ENCODE measurements at regions not wholly inside any gene's neighbourhood (a gene's known extent, or its start where the extent isn't known, plus 50 kb on each side); places are given as distances from the start of the nearest gene placed in this dataset.

GRCh38 chr6:114520976-114521375 lies 178.2 kb upstream of the HS3ST5 start:
- Histone ChIP-seq H3K27ac (no peak overlapping the region), H3K36me3 (ENCODE audit: insufficient read depth, low read length) (no peaks in the 10 kb centered on the region), H3K9ac (ENCODE audit: insufficient read length) (no peak overlapping the region), H3K4me3 (no peak overlapping the region), H3K9me3 (ENCODE audit: low read depth, low read length) (no peaks in the 10 kb centered on the region)
- no peak for DNase-seq (ENCODE audit: low read depth, low spot score)
- TF ChIP-seq POLR2AphosphoS5 (IDR thresholded peaks at IDR 0.05; ENCODE audit: borderline replicate concordance, low read depth, low read length) (no peak), EZH2 (IDR thresholded peaks at IDR 0.05) (no peak), FOXP2 (optimal IDR thresholded peaks at IDR 0.05; ENCODE audit: control extremely low read depth, extremely low read length, insufficient read depth) (no peak)

DNA sequence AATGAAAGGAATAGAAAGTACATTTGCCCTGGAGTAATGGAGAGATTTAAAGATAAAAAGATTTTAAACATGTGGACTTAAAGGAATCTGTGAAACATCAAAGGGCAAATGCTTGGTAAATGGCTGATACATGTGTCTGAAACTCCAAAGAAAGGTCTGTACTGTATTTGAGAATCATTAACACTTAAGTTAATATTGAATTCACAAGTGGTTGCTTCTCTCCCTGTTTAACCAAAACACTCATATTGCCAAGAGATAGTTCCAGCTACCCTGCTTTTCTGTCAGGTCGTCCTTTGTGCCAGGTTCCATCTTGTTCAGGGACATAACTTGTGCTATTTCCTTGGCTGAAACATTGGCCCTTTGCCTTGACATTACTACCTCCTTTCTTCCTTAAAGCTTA lies 171.3 kb upstream of the HS3ST5 start:
- no peak for TF ChIP-seq POLR2AphosphoS5 (IDR thresholded peaks at IDR 0.05; ENCODE audit: borderline replicate concordance, low read depth, low read length)
- no peak for TF ChIP-seq EZH2 (IDR thresholded peaks at IDR 0.05)
- TF ChIP-seq FOXP2 (optimal IDR thresholded peaks at IDR 0.05; ENCODE audit: control extremely low read depth, extremely low read length, insufficient read depth): no peak
- DNase-seq (ENCODE audit: low read depth, low spot score): no peak
- H3K27ac ChIP-seq: no peak overlapping the region

GRCh38 chr6:114471450-114471849 lies 128.6 kb upstream of the HS3ST5 start:
- Histone ChIP-seq H3K9ac (ENCODE audit: insufficient read length) (no peak overlapping the region), H3K27ac (no peak overlapping the region), H3K4me3 (no peak overlapping the region), H3K36me3 (ENCODE audit: insufficient read depth, low read length) (no peaks in the 10 kb centered on the region), H3K9me3 (ENCODE audit: low read depth, low read length) (no peaks in the 10 kb centered on the region)
- TF ChIP-seq EZH2 (IDR thresholded peaks at IDR 0.05) (no peak), FOXP2 (optimal IDR thresholded peaks at IDR 0.05; ENCODE audit: control extremely low read depth, extremely low read length, insufficient read depth) (no peak), POLR2AphosphoS5 (IDR thresholded peaks at IDR 0.05; ENCODE audit: borderline replicate concordance, low read depth, low read length) (no peak)
- DNase-seq (ENCODE audit: low read depth, low spot score): no peak

More for the DNA sequence above, 171.3 kb upstream of the HS3ST5 start:
- no peak overlapping the region for H3K4me3 ChIP-seq
- no peak overlapping the region for H3K9ac ChIP-seq (ENCODE audit: insufficient read length)
- no peaks in the 10 kb centered on the region for H3K36me3 ChIP-seq (ENCODE audit: insufficient read depth, low read length)
- H3K9me3 ChIP-seq (ENCODE audit: low read depth, low read length): no peaks in the 10 kb centered on the region

DNA sequence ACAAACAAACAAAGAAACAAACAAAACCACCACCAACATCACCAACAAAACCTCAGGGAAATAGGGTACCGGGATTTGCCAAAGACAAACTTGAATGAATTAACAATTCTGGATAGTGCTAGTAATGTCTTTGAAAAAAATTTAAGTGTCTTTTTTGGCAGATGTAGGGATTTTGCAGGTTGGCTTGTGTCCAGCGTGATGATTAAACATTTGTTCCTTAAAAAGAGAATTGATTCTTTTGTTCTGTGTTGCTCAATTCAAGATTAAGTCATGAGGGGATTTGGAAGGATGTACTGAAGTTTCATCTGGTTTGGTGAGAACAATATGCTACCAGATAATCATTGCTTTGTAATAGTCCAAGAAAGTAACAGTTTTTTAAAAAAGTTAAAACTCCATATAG lies 125.1 kb upstream of the HS3ST5 start:
- no peak for DNase-seq (ENCODE audit: low read depth, low spot score)
- H3K9ac ChIP-seq (ENCODE audit: insufficient read length): no peak overlapping the region
- H3K9me3 ChIP-seq (ENCODE audit: low read depth, low read length): no peaks in the 10 kb centered on the region

GRCh38 chr6:114465511-114465910 lies 122.7 kb upstream of the HS3ST5 start:
- Histone ChIP-seq H3K9me3 (ENCODE audit: low read depth, low read length) (no peaks in the 10 kb centered on the region), H3K27ac (no peak overlapping the region), H3K4me3 (no peak overlapping the region), H3K36me3 (ENCODE audit: insufficient read depth, low read length) (no peaks in the 10 kb centered on the region), H3K9ac (ENCODE audit: insufficient read length) (no peak overlapping the region)
- no peak for DNase-seq (ENCODE audit: low read depth, low spot score)
- TF ChIP-seq FOXP2 (optimal IDR thresholded peaks at IDR 0.05; ENCODE audit: control extremely low read depth, extremely low read length, insufficient read depth) (no peak), EZH2 (IDR thresholded peaks at IDR 0.05) (no peak), POLR2AphosphoS5 (IDR thresholded peaks at IDR 0.05; ENCODE audit: borderline replicate concordance, low read depth, low read length) (no peak)

More for the DNA sequence above, 125.1 kb upstream of the HS3ST5 start:
- no peak overlapping the region for H3K4me3 ChIP-seq
- no peak for TF ChIP-seq EZH2 (IDR thresholded peaks at IDR 0.05)
- no peak for TF ChIP-seq FOXP2 (optimal IDR thresholded peaks at IDR 0.05; ENCODE audit: control extremely low read depth, extremely low read length, insufficient read depth)
- no peak for TF ChIP-seq POLR2AphosphoS5 (IDR thresholded peaks at IDR 0.05; ENCODE audit: borderline replicate concordance, low read depth, low read length)
- no peaks in the 10 kb centered on the region for H3K36me3 ChIP-seq (ENCODE audit: insufficient read depth, low read length)
- no peak overlapping the region for H3K27ac ChIP-seq

DNA sequence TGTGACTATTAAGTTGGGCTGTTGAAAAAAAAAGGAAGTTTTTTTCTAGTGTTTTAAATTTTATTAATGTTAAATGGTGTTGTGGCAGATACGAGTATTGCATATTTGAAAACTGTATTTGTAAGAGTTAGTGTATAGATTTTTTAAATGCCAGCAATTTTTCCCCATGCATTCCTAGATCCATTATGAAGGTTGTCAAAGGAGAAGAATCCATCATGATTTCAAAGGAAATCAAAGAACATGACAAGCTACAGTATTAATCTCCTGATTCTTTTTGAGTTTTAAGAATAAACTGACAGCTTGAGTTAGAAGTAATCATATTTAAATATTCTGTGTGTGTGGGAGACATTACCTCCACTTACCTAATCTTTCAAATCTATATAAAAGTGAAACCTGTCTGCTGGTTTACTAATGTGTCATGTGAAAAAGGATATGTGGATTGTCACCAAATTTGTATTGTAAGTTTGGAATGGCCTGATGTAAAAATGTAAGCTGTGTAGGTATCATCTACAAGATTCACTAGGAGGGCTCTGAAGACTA lies 111.0 kb upstream of the HS3ST5 start:
- no peaks in the 10 kb centered on the region for H3K36me3 ChIP-seq (ENCODE audit: insufficient read depth, low read length)
- TF ChIP-seq EZH2 (IDR thresholded peaks at IDR 0.05) (no peak), FOXP2 (optimal IDR thresholded peaks at IDR 0.05; ENCODE audit: control extremely low read depth, extremely low read length, insufficient read depth) (no peak), POLR2AphosphoS5 (IDR thresholded peaks at IDR 0.05; ENCODE audit: borderline replicate concordance, low read depth, low read length) (no peak)
- H3K4me3 ChIP-seq: no peak overlapping the region
- no peak overlapping the region for H3K9ac ChIP-seq (ENCODE audit: insufficient read length)
- H3K27ac ChIP-seq: no peak overlapping the region
- no peak for DNase-seq (ENCODE audit: low read depth, low spot score)
- H3K9me3 ChIP-seq (ENCODE audit: low read depth, low read length): no peaks in the 10 kb centered on the region

DNA sequence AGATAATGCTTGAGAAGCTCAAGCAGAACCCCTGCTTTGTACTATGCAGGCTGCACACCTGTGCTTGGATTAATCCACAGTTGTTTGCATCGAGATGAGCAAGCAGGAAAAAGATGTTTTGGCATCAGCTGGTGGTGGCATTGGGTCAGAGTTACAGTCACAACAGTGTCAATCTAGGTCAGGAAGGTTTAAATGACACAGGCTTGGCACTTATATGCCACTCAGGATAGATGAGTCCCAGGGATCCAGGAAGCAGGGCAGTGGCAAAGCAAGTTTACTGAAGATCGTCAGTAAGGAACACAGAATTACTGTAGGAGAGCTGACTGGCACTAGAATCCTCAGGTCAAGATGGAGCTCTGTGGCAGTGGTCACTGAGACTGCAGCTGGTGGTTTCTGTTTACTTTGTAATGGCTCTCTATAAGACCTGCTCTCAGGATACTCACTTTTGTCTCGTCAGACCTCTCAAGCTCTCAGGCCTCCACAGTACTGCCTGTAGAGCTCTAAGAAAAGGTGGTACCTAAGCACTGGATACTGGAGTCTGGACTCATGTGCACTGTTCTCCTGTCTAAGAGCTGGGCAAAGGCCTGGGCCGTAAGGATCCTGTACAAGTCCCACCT lies 110.1 kb upstream of the HS3ST5 start:
- H3K4me3 ChIP-seq: no peak overlapping the region
- no peak for DNase-seq (ENCODE audit: low read depth, low spot score)
- TF ChIP-seq FOXP2 (optimal IDR thresholded peaks at IDR 0.05; ENCODE audit: control extremely low read depth, extremely low read length, insufficient read depth): no peak
- no peak for TF ChIP-seq EZH2 (IDR thresholded peaks at IDR 0.05)
- no peak for TF ChIP-seq POLR2AphosphoS5 (IDR thresholded peaks at IDR 0.05; ENCODE audit: borderline replicate concordance, low read depth, low read length)
- no peaks in the 10 kb centered on the region for H3K36me3 ChIP-seq (ENCODE audit: insufficient read depth, low read length)
- H3K9me3 ChIP-seq (ENCODE audit: low read depth, low read length): no peaks in the 10 kb centered on the region
- H3K9ac ChIP-seq (ENCODE audit: insufficient read length): no peak overlapping the region
- H3K27ac ChIP-seq: no peak overlapping the region

- TF ChIP-seq EZH2 (IDR thresholded peaks at IDR 0.05): no peak
- H3K4me3 ChIP-seq: no peak overlapping the region
- H3K9ac ChIP-seq (ENCODE audit: insufficient read length): no peak overlapping the region
- H3K9me3 ChIP-seq (ENCODE audit: low read depth, low read length): no peaks in the 10 kb centered on the region
- DNase-seq (ENCODE audit: low read depth, low spot score): no peak
- H3K36me3 ChIP-seq (ENCODE audit: insufficient read depth, low read length): no peaks in the 10 kb centered on the region
- no peak overlapping the region for H3K27ac ChIP-seq
These were observed 107.8 kb upstream of the HS3ST5 start for GRCh38 chr6:114450631-114451030.

GRCh38 chr6:114449659-114450058 lies 106.8 kb upstream of the HS3ST5 start:
- no peak overlapping the region for H3K9ac ChIP-seq (ENCODE audit: insufficient read length)
- no peak for TF ChIP-seq POLR2AphosphoS5 (IDR thresholded peaks at IDR 0.05; ENCODE audit: borderline replicate concordance, low read depth, low read length)
- TF ChIP-seq EZH2 (IDR thresholded peaks at IDR 0.05): no peak
- TF ChIP-seq FOXP2 (optimal IDR thresholded peaks at IDR 0.05; ENCODE audit: control extremely low read depth, extremely low read length, insufficient read depth): no peak
- no peaks in the 10 kb centered on the region for H3K9me3 ChIP-seq (ENCODE audit: low read depth, low read length)
- H3K4me3 ChIP-seq: no peak overlapping the region
- DNase-seq (ENCODE audit: low read depth, low spot score): no peak
- H3K36me3 ChIP-seq (ENCODE audit: insufficient read depth, low read length): no peaks in the 10 kb centered on the region
- H3K27ac ChIP-seq: no peak overlapping the region

All from SK-N-MC (cell line).